Stimulated activated naive CD8-positive, alpha-beta T cell treated with anti-CD3 and anti-CD28 coated beads, Interleukin-15, Interleukin-2, amounts not matched to agents 100 ng/mL and 50 ng/mL, for 24 hours (primary cell): ENCODE measurements at regions not wholly inside any gene's neighbourhood (a gene's known extent, or its start where the extent isn't known, plus 50 kb on each side); places are given as distances from the start of the nearest gene placed in this dataset.

ENCODE experiments used
- H3K27ac Mint-ChIP-seq: one replicate; pipeline ENCODE4 v1.8.0; 2021; ENCODE audit warnings: mild to moderate bottlenecking, mixed read lengths
- H3K27me3 Mint-ChIP-seq: one replicate; pipeline ENCODE4 v1.8.0; 2021; ENCODE audit warnings: mixed read lengths
- H3K36me3 Mint-ChIP-seq: one replicate; pipeline ENCODE4 v1.8.0; 2021; ENCODE audit warnings: low read depth, mixed read lengths
- H3K4me1 Mint-ChIP-seq: one replicate; pipeline ENCODE4 v1.8.0; 2021; ENCODE audit warnings: low read depth, mixed read lengths
- H3K4me3 Mint-ChIP-seq: one replicate; pipeline ENCODE4 v1.8.0; 2021; ENCODE audit warnings: mild to moderate bottlenecking, mixed read lengths
- H3K9me3 Mint-ChIP-seq: one replicate; pipeline ENCODE4 v1.8.0; 2021; ENCODE audit warnings: mixed read lengths

DNA sequence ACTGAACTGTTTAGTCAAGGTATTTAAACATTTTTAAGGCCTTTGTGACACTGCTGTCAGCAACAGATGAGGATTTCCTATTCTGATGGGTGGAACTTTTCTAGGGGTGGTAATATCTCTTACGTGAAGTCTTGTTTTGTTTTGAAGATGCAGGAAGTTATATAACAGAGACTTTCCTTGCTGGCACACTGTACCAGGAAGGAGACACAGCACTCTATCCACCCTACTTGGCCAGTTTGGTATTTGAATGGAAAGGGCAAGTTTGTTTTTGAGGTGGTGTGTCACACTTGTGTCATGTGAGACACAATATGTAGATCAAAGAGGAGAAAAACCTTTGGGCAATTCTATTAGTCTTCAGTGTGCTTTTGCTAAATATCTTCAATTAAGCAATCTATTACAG is 51.6 kb upstream of the SRP54 start:
- Mint-ChIP-seq H3K4me1 (peaks cover 49% of the 10 kb centered on the region), H3K27ac (peak overlapping the region; percentile 97), H3K36me3 (peaks cover 5% of the 10 kb centered on the region), H3K4me3 (peak overlapping the region; percentile 77), H3K27me3 (no peaks in the 10 kb centered on the region), H3K9me3 (peaks cover 5% of the 10 kb centered on the region)

- peaks cover 5% of the 10 kb centered on the region for H3K36me3 Mint-ChIP-seq
- peak overlapping the region; percentile 77 for H3K4me3 Mint-ChIP-seq
- H3K4me1 Mint-ChIP-seq = peaks cover 48% of the 10 kb centered on the region
- H3K9me3 Mint-ChIP-seq = peaks cover 5% of the 10 kb centered on the region
- H3K27ac Mint-ChIP-seq = peak overlapping the region; percentile 97
- no peaks in the 10 kb centered on the region for H3K27me3 Mint-ChIP-seq
Observed at GRCh38 chr14:34930591-34931091, 52.2 kb upstream of the SRP54 start.

DNA sequence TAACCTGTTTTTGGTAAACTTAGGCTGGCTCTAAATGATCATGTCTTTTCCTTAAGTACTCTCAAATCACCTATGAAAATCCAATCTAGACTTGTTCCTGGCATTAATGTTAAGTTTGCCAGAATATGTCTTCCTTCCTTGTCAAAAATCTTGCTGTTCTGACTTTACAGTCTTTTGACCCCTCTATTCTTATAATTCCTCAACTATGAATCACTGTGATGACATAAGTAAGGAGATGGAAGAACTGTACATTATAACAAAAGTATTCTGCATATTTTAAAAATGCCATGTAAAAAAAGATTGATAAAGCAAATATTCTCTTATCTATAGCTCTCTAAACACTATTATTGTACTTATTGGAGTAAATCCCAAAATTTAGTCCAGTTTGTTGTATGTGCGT is 51.4 kb upstream of the BAZ1A start:
- no peak overlapping the region for H3K27ac Mint-ChIP-seq
- H3K36me3 Mint-ChIP-seq = no peaks in the 10 kb centered on the region
- no peak overlapping the region for H3K4me3 Mint-ChIP-seq
- H3K27me3 Mint-ChIP-seq = no peaks in the 10 kb centered on the region
- no peaks in the 10 kb centered on the region for H3K9me3 Mint-ChIP-seq
- H3K4me1 Mint-ChIP-seq = peaks cover 28% of the 10 kb centered on the region
